ENCODE measurements at regions not wholly inside any gene's neighbourhood (a gene's known extent, or its start where the extent isn't known, plus 50 kb on each side); places are given as distances from the start of the nearest gene placed in this dataset.

DNA sequence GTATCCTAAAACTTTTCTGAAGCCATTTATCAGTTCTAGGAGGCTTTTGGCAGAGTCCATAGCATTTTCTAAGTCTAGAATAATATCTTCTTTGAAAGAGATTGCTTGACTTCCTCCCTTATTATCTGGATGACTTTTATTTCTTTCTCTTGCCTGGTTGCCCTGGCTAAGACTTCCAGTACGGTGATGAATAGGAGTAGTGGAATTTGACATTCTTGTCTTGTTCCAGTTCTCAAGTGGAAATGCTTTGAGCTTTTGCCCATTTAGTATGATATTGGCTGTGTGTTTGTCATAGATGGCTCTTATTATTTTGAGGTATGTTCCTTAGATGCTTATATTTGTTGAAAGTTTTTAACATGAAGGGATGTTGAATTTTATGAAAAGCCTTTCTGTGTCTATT lies 1647.9 kb downstream of the PLA2G4A start:
- TF ChIP-seq, protein P1, sequence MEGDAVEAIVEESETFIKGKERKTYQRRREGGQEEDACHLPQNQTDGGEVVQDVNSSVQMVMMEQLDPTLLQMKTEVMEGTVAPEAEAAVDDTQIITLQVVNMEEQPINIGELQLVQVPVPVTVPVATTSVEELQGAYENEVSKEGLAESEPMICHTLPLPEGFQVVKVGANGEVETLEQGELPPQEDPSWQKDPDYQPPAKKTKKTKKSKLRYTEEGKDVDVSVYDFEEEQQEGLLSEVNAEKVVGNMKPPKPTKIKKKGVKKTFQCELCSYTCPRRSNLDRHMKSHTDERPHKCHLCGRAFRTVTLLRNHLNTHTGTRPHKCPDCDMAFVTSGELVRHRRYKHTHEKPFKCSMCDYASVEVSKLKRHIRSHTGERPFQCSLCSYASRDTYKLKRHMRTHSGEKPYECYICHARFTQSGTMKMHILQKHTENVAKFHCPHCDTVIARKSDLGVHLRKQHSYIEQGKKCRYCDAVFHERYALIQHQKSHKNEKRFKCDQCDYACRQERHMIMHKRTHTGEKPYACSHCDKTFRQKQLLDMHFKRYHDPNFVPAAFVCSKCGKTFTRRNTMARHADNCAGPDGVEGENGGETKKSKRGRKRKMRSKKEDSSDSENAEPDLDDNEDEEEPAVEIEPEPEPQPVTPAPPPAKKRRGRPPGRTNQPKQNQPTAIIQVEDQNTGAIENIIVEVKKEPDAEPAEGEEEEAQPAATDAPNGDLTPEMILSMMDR (IDR thresholded peaks at IDR 0.05; ENCODE audit: borderline replicate concordance, extremely low read depth, low read length, poor library complexity, severe bottlenecking), result no peak
- TF ChIP-seq EZH2 (IDR thresholded peaks at IDR 0.05; ENCODE audit: borderline replicate concordance, low read depth, low read length, severe bottlenecking), result no peak
